ENCODE measurements at regions not wholly inside any gene's neighbourhood (a gene's known extent, or its start where the extent isn't known, plus 50 kb on each side); places are given as distances from the start of the nearest gene placed in this dataset.

DNA sequence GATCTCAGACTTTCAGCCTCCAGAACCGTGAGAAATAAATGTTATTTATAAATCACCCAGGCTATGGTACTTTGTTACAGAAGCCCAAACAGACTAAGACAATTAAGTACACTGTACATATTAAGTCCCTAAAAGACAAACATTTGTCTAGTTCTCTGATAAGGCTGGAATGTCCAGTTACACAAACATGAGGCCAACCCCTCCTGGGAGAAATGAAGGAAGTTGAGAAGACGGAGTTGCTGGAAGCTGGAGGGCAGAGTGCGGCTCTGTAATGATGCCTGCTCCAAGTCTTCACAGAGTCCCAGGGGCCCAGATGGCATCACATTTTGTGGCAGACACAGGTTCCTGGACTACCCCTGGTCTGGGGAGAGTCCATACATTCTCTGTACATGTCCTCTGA is 79.2 kb upstream of the ST8SIA3 start:
- DNase-seq (no peak), ATAC-seq (ENCODE audit: low read depth) (no peak)
- no peaks in the 10 kb centered on the region for H3K9me3 Mint-ChIP-seq (ENCODE audit: insufficient read depth)
- ChIA-PET CTCF (no interaction called here), POLR2A (no interaction called here)
- 84% methylated on average over 2 of the region's 3 CpGs for WGBS (ENCODE audit: insufficient coverage)
- H3K4me1 Mint-ChIP-seq, result no peaks in the 10 kb centered on the region
- no peak overlapping the region for H3K4me3 Mint-ChIP-seq
- intact Hi-C loops (cut with micrococcal nuclease), result no loop called here
- no peak overlapping the region for H3K9ac ChIP-seq (ENCODE audit: low read length)
- H2AFZ ChIP-seq (ENCODE audit: insufficient read depth, low read depth, low read length, poor library complexity, severe bottlenecking), result no peak overlapping the region
- H3K4me3 ChIP-seq (ENCODE audit: control extremely low read depth in 1 of 5, extremely low read depth in 1 of 5, insufficient read depth in 1 of 5, low read depth in 2 of 5, low read length in 4 of 5), result no peak overlapping the region
- no peak overlapping the region for H3K27ac Mint-ChIP-seq
- no peaks in the 10 kb centered on the region for H4K20me1 ChIP-seq (ENCODE audit: control insufficient read depth, insufficient read depth, low read length, poor library complexity, severe bottlenecking)
- H3K27ac ChIP-seq (ENCODE audit: low read length in 2 of 2), result no peak overlapping the region
- no peaks in the 10 kb centered on the region for H3K4me1 ChIP-seq (ENCODE audit: control insufficient read depth in 2 of 2, insufficient read depth in 2 of 2, low read length in 2 of 2)
- peaks cover 10% of the 10 kb centered on the region for H3K27me3 Mint-ChIP-seq
- H3K36me3 ChIP-seq (replicated peaks in 1 of 2; ENCODE audit: control extremely low read depth in 1 of 2, control insufficient read depth in 1 of 2, extremely low read depth in 1 of 2, insufficient read depth in 2 of 2, low read length in 1 of 2), result no peaks in the 10 kb centered on the region
- no peaks in the 10 kb centered on the region for H3K79me2 ChIP-seq (ENCODE audit: control insufficient read depth, insufficient read depth, low read length)
- H3K27me3 ChIP-seq (replicated peaks in 1 of 4; ENCODE audit: control extremely low read depth in 1 of 4, control insufficient read depth in 3 of 4, insufficient read depth in 4 of 4, low read length in 3 of 4), result peaks cover 0 to 4% (median 0%) of the 10 kb centered on the region in 4 experiments
- no peak for TF ChIP-seq EZH2 (IDR thresholded peaks at IDR 0.05; ENCODE audit: borderline replicate concordance, insufficient read depth, low read depth, low read length, poor library complexity, severe bottlenecking)
- TF ChIP-seq, protein P1, sequence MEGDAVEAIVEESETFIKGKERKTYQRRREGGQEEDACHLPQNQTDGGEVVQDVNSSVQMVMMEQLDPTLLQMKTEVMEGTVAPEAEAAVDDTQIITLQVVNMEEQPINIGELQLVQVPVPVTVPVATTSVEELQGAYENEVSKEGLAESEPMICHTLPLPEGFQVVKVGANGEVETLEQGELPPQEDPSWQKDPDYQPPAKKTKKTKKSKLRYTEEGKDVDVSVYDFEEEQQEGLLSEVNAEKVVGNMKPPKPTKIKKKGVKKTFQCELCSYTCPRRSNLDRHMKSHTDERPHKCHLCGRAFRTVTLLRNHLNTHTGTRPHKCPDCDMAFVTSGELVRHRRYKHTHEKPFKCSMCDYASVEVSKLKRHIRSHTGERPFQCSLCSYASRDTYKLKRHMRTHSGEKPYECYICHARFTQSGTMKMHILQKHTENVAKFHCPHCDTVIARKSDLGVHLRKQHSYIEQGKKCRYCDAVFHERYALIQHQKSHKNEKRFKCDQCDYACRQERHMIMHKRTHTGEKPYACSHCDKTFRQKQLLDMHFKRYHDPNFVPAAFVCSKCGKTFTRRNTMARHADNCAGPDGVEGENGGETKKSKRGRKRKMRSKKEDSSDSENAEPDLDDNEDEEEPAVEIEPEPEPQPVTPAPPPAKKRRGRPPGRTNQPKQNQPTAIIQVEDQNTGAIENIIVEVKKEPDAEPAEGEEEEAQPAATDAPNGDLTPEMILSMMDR (IDR thresholded peaks at IDR 0.05), result no peak
- no peaks in the 10 kb centered on the region for H3K9me3 ChIP-seq (ENCODE audit: control extremely low read depth in 1 of 3, control insufficient read depth in 2 of 3, insufficient read depth in 1 of 3, low read length in 2 of 3)
- no peak overlapping the region for H3K4me2 ChIP-seq (replicated peaks; ENCODE audit: low read depth, low read length, poor library complexity, severe bottlenecking)

DNA sequence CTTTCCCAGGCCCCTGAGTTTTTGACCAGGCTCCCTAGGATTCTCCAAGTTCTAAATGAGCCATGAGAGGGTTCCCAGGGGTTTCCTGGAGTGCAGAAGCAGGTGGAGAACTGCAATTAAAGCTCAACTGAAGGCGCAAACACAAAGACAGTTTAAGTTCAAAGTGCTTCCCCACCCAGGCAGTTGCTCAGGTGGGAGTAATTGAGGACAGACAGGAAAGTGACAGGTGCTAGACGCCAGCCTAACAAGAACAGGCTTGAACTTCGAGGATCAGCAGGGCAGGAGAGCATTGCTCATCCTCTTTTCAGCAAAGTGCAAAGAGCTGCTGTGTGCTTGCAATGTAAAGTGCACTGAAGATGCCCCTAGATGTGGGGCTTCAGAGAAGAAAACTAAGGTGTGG is 77.2 kb upstream of the ST8SIA3 start:
- no peaks in the 10 kb centered on the region for H4K20me1 ChIP-seq (ENCODE audit: control insufficient read depth, insufficient read depth, low read length, poor library complexity, severe bottlenecking)
- no peak overlapping the region for H3K4me3 ChIP-seq (ENCODE audit: control extremely low read depth in 1 of 5, extremely low read depth in 1 of 5, insufficient read depth in 1 of 5, low read depth in 2 of 5, low read length in 4 of 5)
- DNase-seq (no peak), ATAC-seq (ENCODE audit: low read depth) (no peak)
- TF ChIP-seq, protein P1 (IDR thresholded peaks at IDR 0.05), result no peak
- no peak for TF ChIP-seq EZH2 (IDR thresholded peaks at IDR 0.05; ENCODE audit: borderline replicate concordance, insufficient read depth, low read depth, low read length, poor library complexity, severe bottlenecking)
- H3K9me3 Mint-ChIP-seq (ENCODE audit: insufficient read depth), result no peaks in the 10 kb centered on the region
- H3K4me1 Mint-ChIP-seq, result no peaks in the 10 kb centered on the region
- no peak overlapping the region for H3K9ac ChIP-seq (ENCODE audit: low read length)
- POLR2A ChIA-PET, result no interaction called here
- peaks cover 0 to 4% (median 0%) of the 10 kb centered on the region in 4 experiments for H3K27me3 ChIP-seq (replicated peaks in 1 of 4; ENCODE audit: control extremely low read depth in 1 of 4, control insufficient read depth in 3 of 4, insufficient read depth in 4 of 4, low read length in 3 of 4)
- no peak overlapping the region for H3K27ac Mint-ChIP-seq
- H3K36me3 ChIP-seq (replicated peaks in 1 of 2; ENCODE audit: control extremely low read depth in 1 of 2, control insufficient read depth in 1 of 2, extremely low read depth in 1 of 2, insufficient read depth in 2 of 2, low read length in 1 of 2), result no peaks in the 10 kb centered on the region
- H3K79me2 ChIP-seq (ENCODE audit: control insufficient read depth, insufficient read depth, low read length), result no peaks in the 10 kb centered on the region
- 65% methylated on average over 3 of the region's 3 CpGs for WGBS (ENCODE audit: insufficient coverage)
- no peaks in the 10 kb centered on the region for H3K4me1 ChIP-seq (ENCODE audit: control insufficient read depth in 2 of 2, insufficient read depth in 2 of 2, low read length in 2 of 2)
- no peak overlapping the region for H3K4me3 Mint-ChIP-seq
- CTCF ChIA-PET, result no interaction called here
- no peak overlapping the region for H3K27ac ChIP-seq (ENCODE audit: low read length in 2 of 2)
- peaks cover 14% of the 10 kb centered on the region for H3K27me3 Mint-ChIP-seq
- H2AFZ ChIP-seq (ENCODE audit: insufficient read depth, low read depth, low read length, poor library complexity, severe bottlenecking), result no peak overlapping the region
- intact Hi-C loops (cut with micrococcal nuclease), result no loop called here
- H3K4me2 ChIP-seq (replicated peaks; ENCODE audit: low read depth, low read length, poor library complexity, severe bottlenecking), result no peak overlapping the region
- no peaks in the 10 kb centered on the region for H3K9me3 ChIP-seq (ENCODE audit: control extremely low read depth in 1 of 3, control insufficient read depth in 2 of 3, insufficient read depth in 1 of 3, low read length in 2 of 3)
